LNCaP clone FGC (cell line): ENCODE measurements at regions not wholly inside any gene's neighbourhood (a gene's known extent, or its start where the extent isn't known, plus 50 kb on each side); places are given as distances from the start of the nearest gene placed in this dataset.
A peak's percentile ranks its signal among the peaks of the same experiment; 100 is the strongest.
"Not testable (repeated sequence)": the region's sequence is repeated elsewhere in the genome, so short reads cannot be mapped to it uniquely, and the experiment has no call there.

ENCODE experiments used
- DNase-seq: peaks from one replicate; pipeline ENCODE4 v3.0.0-alpha.2; 2011; ENCODE audit warnings: low read depth
- H3K4me3 ChIP-seq: 2 replicates; pipeline ENCODE4 v1.5.1; 2011; ENCODE audit warnings: mild to moderate bottlenecking, low read depth, low read length, control low read depth
- CTCF ChIP-seq: IDR thresholded peaks from 2 replicates; pipeline ENCODE4 v1.5.1; 2012; ENCODE audit warnings: mild to moderate bottlenecking; ENCODE audit not compliant: control insufficient read depth, insufficient read depth; ENCODE audit errors: extremely low read depth

- TF ChIP-seq CTCF, result no peak
- DNase-seq, result no peak
- no peak overlapping the region for H3K4me3 ChIP-seq
Measured at GRCh38 chr1:170426596-170426995, 105.4 kb upstream of the GORAB start.

- H3K4me3 ChIP-seq, DNase-seq: not testable (repeated sequence)
Measured at GRCh38 chr1:170427002-170427401, 105.0 kb upstream of the GORAB start.

DNA sequence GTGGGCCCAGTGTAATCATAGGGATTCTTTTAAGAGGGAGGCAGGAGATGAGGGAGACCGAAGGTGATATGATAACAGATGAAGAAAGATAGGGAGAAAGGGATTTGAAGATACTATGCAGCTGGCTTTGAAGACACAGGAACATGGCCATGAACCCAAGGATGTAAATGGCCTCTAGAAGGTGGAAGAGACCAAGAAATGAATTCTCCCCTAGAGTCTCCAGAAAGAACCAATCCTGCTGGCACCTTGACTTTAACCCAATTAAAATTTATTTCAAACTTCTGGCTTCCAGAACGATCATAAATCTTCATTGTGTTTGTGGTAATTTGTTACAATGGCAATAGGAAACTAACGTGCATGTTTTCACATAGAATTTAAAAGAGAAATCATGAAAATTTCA is 95.0 kb upstream of the GORAB start:
- no peak overlapping the region for H3K4me3 ChIP-seq
- no peak for DNase-seq
- TF ChIP-seq CTCF, result no peak

GRCh38 chr1:170445096-170445495 is 86.9 kb upstream of the GORAB start:
- H3K4me3 ChIP-seq, result no peak overlapping the region
- no peak for TF ChIP-seq CTCF
- DNase-seq, result no peak

- no peak overlapping the region for H3K4me3 ChIP-seq
- TF ChIP-seq CTCF, result no peak
- no peak for DNase-seq
Measured at GRCh38 chr1:170448661-170449158, 83.3 kb upstream of the GORAB start.

DNA sequence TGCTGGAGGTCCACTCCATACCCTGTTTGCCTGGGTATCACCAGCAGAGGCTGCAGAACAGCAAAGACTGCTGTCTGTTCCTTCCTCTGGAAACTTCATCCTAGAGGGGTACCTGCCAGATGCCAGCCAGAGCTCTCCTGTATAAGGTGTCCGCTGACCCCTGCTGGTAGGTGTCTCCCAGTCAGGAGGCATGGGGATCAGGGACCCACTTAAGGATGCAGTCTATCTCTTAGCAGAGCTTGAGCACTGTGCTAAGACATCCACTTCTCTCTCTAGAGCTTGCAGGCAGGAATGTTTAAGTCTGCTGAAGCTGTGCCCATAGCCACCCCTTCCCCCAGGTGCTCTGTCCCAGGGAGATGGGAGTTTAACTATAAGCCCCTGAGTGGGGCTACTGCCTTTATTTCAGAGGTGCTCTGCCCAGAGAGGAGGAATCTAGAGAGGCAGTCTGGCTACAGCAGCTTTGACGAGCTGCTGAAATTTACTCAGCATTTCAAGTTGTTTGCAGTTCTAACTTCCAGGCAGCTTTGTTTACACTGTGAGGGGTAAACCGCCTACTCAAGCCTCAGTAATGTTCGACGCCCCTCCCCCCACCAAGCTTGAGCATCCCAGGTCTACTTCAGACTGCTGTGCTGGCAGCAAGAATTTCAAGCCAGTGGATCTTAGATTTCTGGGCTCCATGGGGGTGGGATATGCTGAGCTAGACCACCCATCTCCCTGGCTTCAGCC is 74.5 kb upstream of the GORAB start:
- 0 out of 2 replicates have a peak, but pooled peaks have one; percentile 24 for TF ChIP-seq CTCF
- DNase-seq, H3K4me3 ChIP-seq: not testable (repeated sequence)

GRCh38 chr1:170460001-170460400 is 72.0 kb upstream of the GORAB start:
- no peak overlapping the region for H3K4me3 ChIP-seq
- no peak for DNase-seq
- no peak for TF ChIP-seq CTCF
